ENCODE measurements at regions not wholly inside any gene's neighbourhood (a gene's known extent, or its start where the extent isn't known, plus 50 kb on each side); places are given as distances from the start of the nearest gene placed in this dataset.

DNA sequence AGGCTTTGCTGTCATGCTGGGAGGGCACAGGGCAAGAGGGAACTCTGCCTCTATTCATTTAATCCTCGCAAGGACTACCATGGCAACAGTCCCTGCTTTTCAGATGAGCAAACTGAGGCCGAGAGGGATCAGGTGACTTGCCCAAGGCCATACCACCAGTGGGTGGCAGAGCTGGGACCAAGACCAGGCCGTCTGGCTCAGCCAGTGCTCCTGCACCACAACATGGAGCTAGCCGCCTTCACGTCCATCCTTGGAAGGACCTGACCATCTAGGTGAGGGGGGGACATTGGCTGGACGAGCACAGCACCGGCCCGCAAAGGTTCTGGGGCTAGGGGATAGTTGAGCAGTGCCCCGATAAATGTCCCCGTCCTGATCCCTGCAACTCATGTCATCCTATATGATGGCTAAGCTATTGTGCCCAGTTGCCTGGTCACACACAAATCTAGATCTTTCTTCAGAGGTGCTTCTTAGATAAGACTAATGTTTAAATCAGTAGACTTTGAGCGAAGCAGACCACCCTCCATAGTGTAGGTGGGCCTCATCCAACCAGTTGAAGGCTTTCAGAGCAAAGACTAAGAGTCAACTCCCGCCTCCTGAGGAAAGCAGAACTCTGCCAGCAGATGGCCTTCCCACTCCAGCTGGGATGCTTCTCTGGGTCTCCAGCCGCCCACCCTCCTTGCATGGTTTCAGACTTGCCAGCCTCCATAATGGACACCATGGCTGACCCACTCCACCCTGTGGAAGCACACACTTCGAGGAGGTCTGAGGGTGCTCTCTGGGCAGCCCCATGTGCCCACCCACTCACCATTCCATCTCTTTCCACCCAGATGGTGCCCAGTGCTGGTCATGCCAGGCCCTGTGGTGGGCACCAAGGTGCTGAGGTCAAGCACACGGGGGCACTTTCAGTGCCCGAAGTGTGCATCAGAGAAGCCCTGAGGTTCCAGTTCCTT lies 214.8 kb upstream of the RAB6C start:
- Histone ChIP-seq H3K27me3 (no peaks in the 10 kb centered on the region), H3K4me1 (no peaks in the 10 kb centered on the region), H3K9me3 (no peaks in the 10 kb centered on the region), H3K36me3 (no peaks in the 10 kb centered on the region), H3K27ac (no peak overlapping the region), H3K4me3 (no peak overlapping the region)
- no peak for DNase-seq (ENCODE audit: low spot score in 2 of 2)
- TF ChIP-seq, protein P1, sequence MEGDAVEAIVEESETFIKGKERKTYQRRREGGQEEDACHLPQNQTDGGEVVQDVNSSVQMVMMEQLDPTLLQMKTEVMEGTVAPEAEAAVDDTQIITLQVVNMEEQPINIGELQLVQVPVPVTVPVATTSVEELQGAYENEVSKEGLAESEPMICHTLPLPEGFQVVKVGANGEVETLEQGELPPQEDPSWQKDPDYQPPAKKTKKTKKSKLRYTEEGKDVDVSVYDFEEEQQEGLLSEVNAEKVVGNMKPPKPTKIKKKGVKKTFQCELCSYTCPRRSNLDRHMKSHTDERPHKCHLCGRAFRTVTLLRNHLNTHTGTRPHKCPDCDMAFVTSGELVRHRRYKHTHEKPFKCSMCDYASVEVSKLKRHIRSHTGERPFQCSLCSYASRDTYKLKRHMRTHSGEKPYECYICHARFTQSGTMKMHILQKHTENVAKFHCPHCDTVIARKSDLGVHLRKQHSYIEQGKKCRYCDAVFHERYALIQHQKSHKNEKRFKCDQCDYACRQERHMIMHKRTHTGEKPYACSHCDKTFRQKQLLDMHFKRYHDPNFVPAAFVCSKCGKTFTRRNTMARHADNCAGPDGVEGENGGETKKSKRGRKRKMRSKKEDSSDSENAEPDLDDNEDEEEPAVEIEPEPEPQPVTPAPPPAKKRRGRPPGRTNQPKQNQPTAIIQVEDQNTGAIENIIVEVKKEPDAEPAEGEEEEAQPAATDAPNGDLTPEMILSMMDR (IDR thresholded peaks at IDR 0.05), result no peak
- no peak for TF ChIP-seq POLR2A (IDR thresholded peaks at IDR 0.05)
- 81 to 86% methylated on average over 14 to 15 of the region's 16 CpGs for WGBS, 2 donors

DNA sequence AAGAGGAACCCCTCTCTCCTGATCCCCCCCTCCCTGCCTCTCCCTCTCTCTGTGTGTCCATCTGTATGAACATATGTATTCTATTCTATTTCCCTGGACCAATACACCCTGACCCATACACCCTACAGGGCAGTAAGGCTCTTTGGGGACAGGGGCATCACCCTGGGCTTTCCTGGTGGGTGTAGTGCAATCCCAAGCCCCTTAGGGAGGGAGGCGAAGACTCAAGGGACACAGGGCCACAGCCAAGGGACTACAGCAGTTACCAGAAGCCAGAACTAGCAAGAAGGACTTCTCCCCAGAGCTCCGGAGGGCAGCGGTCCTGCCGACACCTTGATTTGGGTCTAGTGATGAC lies 214.2 kb upstream of the RAB6C start:
- Histone ChIP-seq H3K4me1 (no peaks in the 10 kb centered on the region), H3K9me3 (no peaks in the 10 kb centered on the region), H3K4me3 (no peak overlapping the region), H3K27ac (no peak overlapping the region), H3K27me3 (no peaks in the 10 kb centered on the region), H3K36me3 (no peaks in the 10 kb centered on the region)
- WGBS, 2 donors, result 66 to 74% methylated on average over 4 of the region's 4 CpGs
- TF ChIP-seq, protein P1 (IDR thresholded peaks at IDR 0.05), result no peak
- TF ChIP-seq EP300 (IDR thresholded peaks at IDR 0.05), result no peak
- TF ChIP-seq POLR2A (IDR thresholded peaks at IDR 0.05), result no peak
- no peak for DNase-seq (ENCODE audit: low spot score in 2 of 2)

DNA sequence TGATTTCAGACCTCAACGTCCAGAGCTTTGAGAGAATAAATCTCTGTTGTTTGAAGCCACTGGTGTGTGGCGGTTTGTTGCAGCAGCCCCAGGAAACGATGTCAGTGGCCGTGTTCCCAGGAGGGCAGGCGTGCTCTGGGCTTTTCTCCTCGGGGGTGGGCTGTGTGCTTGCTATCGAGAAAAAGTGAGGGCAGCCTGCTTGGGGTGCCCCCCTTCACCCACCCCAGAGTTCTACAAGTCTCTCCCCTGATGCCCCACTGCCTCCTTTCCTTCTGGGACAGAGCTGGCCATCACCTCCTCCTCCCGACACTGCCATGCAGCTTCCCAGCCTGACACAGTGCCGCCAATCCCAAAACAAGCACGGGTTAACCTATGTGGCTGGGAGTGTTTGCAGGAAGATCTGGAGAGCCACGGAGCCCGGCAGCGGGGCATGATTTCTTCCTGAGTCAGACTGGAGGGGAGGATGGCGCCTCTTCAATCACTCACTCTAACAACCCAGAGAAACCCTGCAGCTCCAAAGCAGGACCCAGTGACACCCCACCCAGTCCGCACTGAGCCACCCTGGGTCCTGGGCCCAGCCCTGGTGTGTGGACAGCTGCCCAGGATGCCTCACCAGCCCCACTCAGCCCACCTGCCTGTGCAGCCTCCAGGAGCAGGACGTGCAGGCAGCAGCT lies 213.7 kb upstream of the RAB6C start:
- 47 to 51% methylated on average over 12 to 16 of the region's 16 CpGs for WGBS, 2 donors
- Histone ChIP-seq H3K4me1 (no peaks in the 10 kb centered on the region), H3K9me3 (no peaks in the 10 kb centered on the region), H3K27me3 (no peaks in the 10 kb centered on the region), H3K4me3 (no peak overlapping the region), H3K27ac (no peak overlapping the region), H3K36me3 (no peaks in the 10 kb centered on the region)
- no peak for TF ChIP-seq EP300 (IDR thresholded peaks at IDR 0.05)
- TF ChIP-seq, protein P1 (IDR thresholded peaks at IDR 0.05), result no peak
- TF ChIP-seq POLR2A (IDR thresholded peaks at IDR 0.05), result no peak
- DNase-seq (ENCODE audit: low spot score in 2 of 2), result no peak

DNA sequence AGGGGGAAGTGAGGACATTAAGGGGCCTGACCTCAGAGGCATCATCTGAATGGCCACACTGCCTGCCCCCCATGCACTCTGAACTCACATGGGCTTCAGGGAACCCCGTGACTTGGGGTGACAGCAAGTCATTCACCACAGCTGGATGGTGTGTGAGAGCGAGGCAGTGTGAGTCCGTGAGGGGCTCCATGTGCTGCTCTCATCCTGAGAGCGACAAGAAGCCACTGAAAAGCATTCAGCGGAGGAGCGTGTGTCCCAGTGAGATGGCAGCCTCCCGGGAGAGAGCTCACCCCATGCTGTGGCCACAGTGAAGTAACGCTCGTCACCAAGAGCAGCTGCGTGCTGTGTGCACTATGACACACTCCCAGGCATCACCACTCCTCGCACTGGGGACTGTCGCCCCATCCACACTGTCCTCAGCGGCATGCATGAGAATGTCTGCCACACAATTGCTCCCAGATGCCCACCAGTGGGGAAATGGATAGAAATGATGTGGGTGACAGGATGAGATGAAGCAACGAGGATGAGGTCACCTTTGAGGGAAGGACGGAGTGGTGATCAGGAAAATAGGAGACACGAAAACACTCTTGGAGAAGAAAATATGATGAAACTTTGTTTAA lies 213.0 kb upstream of the RAB6C start:
- Histone ChIP-seq H3K27ac (no peak overlapping the region), H3K4me3 (no peak overlapping the region), H3K36me3 (no peaks in the 10 kb centered on the region), H3K4me1 (no peaks in the 10 kb centered on the region), H3K27me3 (no peaks in the 10 kb centered on the region), H3K9me3 (no peaks in the 10 kb centered on the region)
- DNase-seq (ENCODE audit: low spot score in 2 of 2), result no peak
- TF ChIP-seq, protein P1 (IDR thresholded peaks at IDR 0.05), result no peak
- TF ChIP-seq EP300 (IDR thresholded peaks at IDR 0.05) (no peak), POLR2A (IDR thresholded peaks at IDR 0.05) (no peak)
- 80 to 84% methylated on average over 16 of the region's 16 CpGs for WGBS, 2 donors
